ENCODE measurements at regions not wholly inside any gene's neighbourhood (a gene's known extent, or its start where the extent isn't known, plus 50 kb on each side); places are given as distances from the start of the nearest gene placed in this dataset.

- TF ChIP-seq POLR2AphosphoS5 (IDR thresholded peaks at IDR 0.05) (no peak), POLR2A (IDR thresholded peaks at IDR 0.05; ENCODE audit: low read depth) (no peak), CTCF (IDR thresholded peaks at IDR 0.05) (no peak), EP300 (IDR thresholded peaks at IDR 0.05) (no peak)
Measured at GRCh38 chr4:79697444-79697843, 289.4 kb upstream of the GK2 start.

Data from esophagus muscularis mucosa (tissue), 4 donors.